ENCODE measurements at regions not wholly inside any gene's neighbourhood (a gene's known extent, or its start where the extent isn't known, plus 50 kb on each side); places are given as distances from the start of the nearest gene placed in this dataset.

GRCh38 chr9:22383718-22384117 lies 62.9 kb upstream of the DMRTA1 start:
- Mint-ChIP-seq H3K9me3 (no peaks in the 10 kb centered on the region; a peak in 1 of 5 replicates), H3K36me3 (ENCODE audit: insufficient read depth in 1 of 3, low read depth in 3 of 3) (no peaks in the 10 kb centered on the region), H3K27me3 (ENCODE audit: low read depth) (no peaks in the 10 kb centered on the region), H3K4me3 (no peak overlapping the region), H3K4me1 (peaks cover 0 to 6% of the 10 kb centered on the region in 2 experiments; a peak in 1 of 4 replicates), H3K27ac (no peak overlapping the region; a peak in 1 of 7 replicates)
- Histone ChIP-seq H4K91ac (ENCODE audit: insufficient read length, low read depth, low read length) (no peak overlapping the region), H3K4me2 (ENCODE audit: insufficient read depth, insufficient read length, low read length) (no peak overlapping the region), H2BK12ac (ENCODE audit: insufficient read length, low read depth, low read length) (no peak overlapping the region), H3K23ac (ENCODE audit: insufficient read length, low read depth, low read length) (no peak overlapping the region), H3K79me2 (ENCODE audit: insufficient read depth, low read length) (no peaks in the 10 kb centered on the region), H3K9ac (ENCODE audit: extremely low read depth, insufficient read length, low read length) (no peak overlapping the region), H2BK5ac (ENCODE audit: insufficient read length, low read length) (no peak overlapping the region), H4K8ac (replicated peaks; ENCODE audit: insufficient read length, low read depth, low read length) (no peak overlapping the region), H4K20me1 (ENCODE audit: control insufficient read depth, insufficient read depth, insufficient read length) (no peaks in the 10 kb centered on the region), H3K27me3 (ENCODE audit: insufficient read depth, low read length) (no peaks in the 10 kb centered on the region), H3K56ac (ENCODE audit: insufficient read length, low read depth, low read length) (no peak overlapping the region), H3K18ac (ENCODE audit: insufficient read length, low read depth, low read length) (no peak overlapping the region), H2AK5ac (ENCODE audit: insufficient read length, low read length) (no peak overlapping the region), H2AFZ (ENCODE audit: low read length) (no peak overlapping the region), H3K4ac (ENCODE audit: low read depth, low read length) (no peak overlapping the region), H3K79me1 (ENCODE audit: insufficient read depth, low read depth, low read length, poor library complexity, severe bottlenecking) (no peaks in the 10 kb centered on the region), H3K23me2 (ENCODE audit: insufficient read length, low read depth, low read length, poor library complexity, severe bottlenecking) (no peaks in the 10 kb centered on the region), H3K9me3 (ENCODE audit: control insufficient read depth, low read depth, low read length) (no peaks in the 10 kb centered on the region), H4K5ac (ENCODE audit: insufficient read length, low read depth, low read length) (no peak overlapping the region), H3T11ph (ENCODE audit: low read length) (peak overlapping the region; percentile 53), H2BK20ac (ENCODE audit: low read depth, low read length, poor library complexity, severe bottlenecking) (no peak overlapping the region), H3K27ac (ENCODE audit: insufficient read length, low read depth, low read length) (no peak overlapping the region), H3K4me1 (ENCODE audit: insufficient read depth, low read length) (no peaks in the 10 kb centered on the region), H2BK120ac (ENCODE audit: low read depth, low read length, poor library complexity, severe bottlenecking) (no peak overlapping the region), H2BK15ac (ENCODE audit: low read depth, low read length) (no peak overlapping the region), H3K14ac (ENCODE audit: insufficient read depth, low read length) (no peak overlapping the region)
- no peak for TF ChIP-seq CTCF (conservative IDR thresholded peaks at IDR 0.05)
- no CpG with 5 or more reads among the region's 2 CpGs for WGBS (ENCODE audit: extremely low coverage, insufficient read length, low lambda C conversion rate)
- no peak for DNase-seq

Data from H9 (cell line).